Dorsolateral prefrontal cortex (tissue), 40 donors: ENCODE measurements at regions not wholly inside any gene's neighbourhood (a gene's known extent, or its start where the extent isn't known, plus 50 kb on each side); places are given as distances from the start of the nearest gene placed in this dataset.

Experiments used
- microRNA-seq, 43 experiments: library from miRNA; unstranded; fragments of <30 nt; microRNA quantifications; one replicate each; pipeline ENCODE4 v1.2.0, GENCODE V29; 2022

Small RNAs in the stretch of these regions (microRNA-seq; reads per million reads assigned to microRNA genes)
- gene MIR4477B = 0 reads per million in 43 experiments
